Fibroblast of lung (primary cell): ENCODE measurements at regions not wholly inside any gene's neighbourhood (a gene's known extent, or its start where the extent isn't known, plus 50 kb on each side); places are given as distances from the start of the nearest gene placed in this dataset.

Source experiments
- DNase-seq, 2 donors: peaks; one replicate each; pipeline versions ENCODE4 v3.0.0 to v3.0.0-alpha.2; 2010; ENCODE audit warnings: low read depth in 2 of 2
- H2AFZ ChIP-seq: 2 replicates; pipeline ENCODE4 v1.5.1; 2012; ENCODE audit warnings: low read length, control low read depth, inconsistent platforms
- H3K27ac ChIP-seq: 2 replicates; pipeline ENCODE4 v1.5.1; 2011; ENCODE audit warnings: low read length, control low read depth; ENCODE audit not compliant: insufficient read depth
- H3K27me3 ChIP-seq: 2 replicates; pipeline ENCODE4 v1.5.1; 2011; ENCODE audit warnings: mild to moderate bottlenecking, low read length; ENCODE audit not compliant: control insufficient read depth, insufficient read depth
- H3K36me3 ChIP-seq: 2 replicates; pipeline ENCODE4 v1.5.1; 2011; ENCODE audit warnings: low read length; ENCODE audit not compliant: control insufficient read depth, insufficient read depth
- H3K4me1 ChIP-seq: 2 replicates; pipeline ENCODE4 v1.5.1; 2011; ENCODE audit warnings: low read length; ENCODE audit not compliant: control insufficient read depth, insufficient read depth; ENCODE audit errors: extremely low read depth
- H3K4me2 ChIP-seq: 2 replicates; pipeline ENCODE4 v1.5.1; 2011; ENCODE audit warnings: low read length, control low read depth; ENCODE audit not compliant: insufficient read depth; ENCODE audit errors: extremely low read depth
- H3K4me3 ChIP-seq, 4 experiments: fragments of 200-600 bp in 1 of 4; sonication (generic) in 1 of 4; replicated peaks in 1 of 4; 2 replicates each; pipeline ENCODE4 v1.5.1; 2011 to 2016; ENCODE audit warnings: low read length in 4 of 4, low read depth in 3 of 4, mild to moderate bottlenecking in 3 of 4, control low read depth in 2 of 4, inconsistent platforms in 1 of 4, mixed read lengths in 1 of 4; ENCODE audit not compliant: insufficient read depth in 1 of 4; ENCODE audit errors: control extremely low read depth in 1 of 4
- H3K79me2 ChIP-seq: 2 replicates; pipeline ENCODE4 v1.5.1; 2012; ENCODE audit warnings: mild to moderate bottlenecking, low read length, inconsistent platforms; ENCODE audit not compliant: control insufficient read depth, insufficient read depth
- H3K9ac ChIP-seq: 2 replicates; pipeline ENCODE4 v1.5.1; 2011; ENCODE audit warnings: mild to moderate bottlenecking, low read length, control low read depth; ENCODE audit not compliant: insufficient read depth
- H3K9me3 ChIP-seq: 2 replicates; pipeline ENCODE4 v1.5.1; 2012; ENCODE audit warnings: low read depth, low read length; ENCODE audit not compliant: control insufficient read depth, insufficient read depth
- H4K20me1 ChIP-seq: 2 replicates; pipeline ENCODE4 v1.5.1; 2011; ENCODE audit warnings: low read length; ENCODE audit not compliant: control insufficient read depth, insufficient read depth; ENCODE audit errors: extremely low read depth
- CTCF ChIP-seq, 2 donors: IDR thresholded peaks in 1 of 2; conservative IDR thresholded peaks in 1 of 2; 1 replicate in 1 of 2; 2 replicates in 1 of 2; pipeline ENCODE4 v1.5.1; 2011 to 2012; ENCODE audit warnings: low read length in 2 of 2, control low read depth in 1 of 2, inconsistent platforms in 1 of 2, low read depth in 1 of 2, mild to moderate bottlenecking in 1 of 2
- EZH2 ChIP-seq: IDR thresholded peaks from 2 replicates; pipeline ENCODE4 v1.5.1; 2012; ENCODE audit warnings: low read length, control low read depth, mild to moderate bottlenecking; ENCODE audit errors: missing control alignments

GRCh38 chr5:98170994-98171393 is 602.5 kb upstream of the RGMB start:
- Histone ChIP-seq H2AFZ (no peak overlapping the region), H3K4me1 (no peaks in the 10 kb centered on the region), H3K9ac (no peak overlapping the region), H4K20me1 (no peaks in the 10 kb centered on the region), H3K4me2 (no peak overlapping the region), H3K4me3 (no peak overlapping the region), H3K27me3 (no peaks in the 10 kb centered on the region), H3K9me3 (no peaks in the 10 kb centered on the region), H3K79me2 (no peaks in the 10 kb centered on the region), H3K36me3 (no peaks in the 10 kb centered on the region), H3K27ac (no peak overlapping the region)
- no peak for TF ChIP-seq EZH2
- no peak for DNase-seq

- Histone ChIP-seq H3K4me2 (no peak overlapping the region), H3K27me3 (no peaks in the 10 kb centered on the region), H3K9ac (no peak overlapping the region), H3K27ac (no peak overlapping the region), H2AFZ (no peak overlapping the region), H4K20me1 (no peaks in the 10 kb centered on the region), H3K4me3 (no peak overlapping the region), H3K4me1 (no peaks in the 10 kb centered on the region), H3K36me3 (no peaks in the 10 kb centered on the region), H3K9me3 (no peaks in the 10 kb centered on the region), H3K79me2 (no peaks in the 10 kb centered on the region)
- DNase-seq: peak; percentile 48 to 79
- no peak for TF ChIP-seq EZH2
- no peak for TF ChIP-seq CTCF (conservative IDR thresholded peaks at IDR 0.05 in 1 of 2, IDR thresholded peaks at IDR 0.05 in 1 of 2; ENCODE audit: low read depth in 1 of 2, low read length in 2 of 2)
Measured at GRCh38 chr5:98173334-98173733, 600.1 kb upstream of the RGMB start.

- H4K20me1 ChIP-seq: no peaks in the 10 kb centered on the region
- H3K27ac ChIP-seq: no peak overlapping the region
- H3K9ac ChIP-seq: no peak overlapping the region
- no peak overlapping the region for H3K4me3 ChIP-seq
- H3K27me3 ChIP-seq: no peaks in the 10 kb centered on the region
- no peak overlapping the region for H2AFZ ChIP-seq
- H3K4me1 ChIP-seq: no peaks in the 10 kb centered on the region
- no peak overlapping the region for H3K4me2 ChIP-seq
- TF ChIP-seq CTCF (conservative IDR thresholded peaks at IDR 0.05 in 1 of 2, IDR thresholded peaks at IDR 0.05 in 1 of 2; ENCODE audit: low read depth in 1 of 2, low read length in 2 of 2) (no peak), EZH2 (no peak)
- no peak for DNase-seq
- H3K79me2 ChIP-seq: no peaks in the 10 kb centered on the region
- no peaks in the 10 kb centered on the region for H3K9me3 ChIP-seq
- no peaks in the 10 kb centered on the region for H3K36me3 ChIP-seq
Measured at GRCh38 chr5:98175474-98175873, 598.0 kb upstream of the RGMB start.
